ENCODE measurements at regions not wholly inside any gene's neighbourhood (a gene's known extent, or its start where the extent isn't known, plus 50 kb on each side); places are given as distances from the start of the nearest gene placed in this dataset.

DNA sequence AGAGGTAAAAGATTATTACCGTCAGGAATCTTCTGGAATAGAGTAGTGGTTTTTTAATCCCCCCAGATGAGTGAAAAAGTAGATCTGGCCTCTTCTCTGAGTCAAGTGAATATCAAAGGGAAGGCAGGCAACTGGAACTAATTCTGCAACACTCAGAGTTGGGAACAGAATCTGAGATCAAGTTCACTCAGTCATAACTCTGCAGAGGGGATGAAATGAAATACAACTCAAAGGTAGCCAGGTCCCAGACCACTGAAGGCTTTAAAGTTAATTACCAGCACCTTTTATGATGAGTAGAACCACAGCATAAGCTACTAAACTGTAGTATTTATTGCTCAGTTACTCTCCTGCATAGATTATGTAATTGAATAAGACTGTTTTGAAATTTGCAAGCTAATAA, 455.6 kb upstream of the AKR1E2 start:
- DNase-seq, result no peak

DNA sequence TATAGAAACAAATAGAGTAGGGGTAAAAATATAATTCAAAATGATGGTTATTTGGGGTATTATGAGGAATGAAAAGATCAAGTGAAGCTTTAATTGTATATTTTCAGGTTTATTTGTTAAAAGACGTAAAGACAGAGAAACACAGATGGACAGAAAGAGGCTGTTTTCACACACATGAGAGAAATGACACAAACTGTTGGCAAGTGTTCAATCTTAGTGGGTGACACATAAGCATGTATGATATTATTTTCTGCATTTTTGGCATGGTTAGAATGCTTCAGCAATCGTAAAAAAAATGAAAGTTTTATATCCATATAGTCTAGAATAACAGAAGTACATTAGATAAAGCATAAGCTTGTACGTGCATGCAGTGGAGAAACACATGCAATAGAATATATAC, 464.4 kb upstream of the AKR1E2 start:
- DNase-seq, result no peak

DNA sequence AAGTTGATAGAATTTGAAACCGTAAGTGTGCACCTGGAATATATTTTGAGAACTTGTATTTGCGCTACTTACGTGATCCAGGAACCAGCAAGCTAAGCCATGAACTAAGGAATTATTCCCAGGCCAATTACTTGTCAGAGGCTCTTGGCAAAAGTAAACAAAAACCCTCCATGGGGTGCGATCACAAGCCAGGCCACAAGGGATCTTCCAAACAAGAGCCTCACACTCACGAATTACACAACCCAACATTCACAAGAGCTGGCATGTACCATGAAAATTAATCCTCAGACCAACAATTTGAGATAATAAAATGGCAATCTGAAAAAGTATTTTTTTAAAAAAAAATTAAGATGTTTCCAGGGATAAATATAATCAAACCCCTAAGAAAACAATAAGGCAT, 467.0 kb upstream of the AKR1E2 start:
- no peak for DNase-seq

DNA sequence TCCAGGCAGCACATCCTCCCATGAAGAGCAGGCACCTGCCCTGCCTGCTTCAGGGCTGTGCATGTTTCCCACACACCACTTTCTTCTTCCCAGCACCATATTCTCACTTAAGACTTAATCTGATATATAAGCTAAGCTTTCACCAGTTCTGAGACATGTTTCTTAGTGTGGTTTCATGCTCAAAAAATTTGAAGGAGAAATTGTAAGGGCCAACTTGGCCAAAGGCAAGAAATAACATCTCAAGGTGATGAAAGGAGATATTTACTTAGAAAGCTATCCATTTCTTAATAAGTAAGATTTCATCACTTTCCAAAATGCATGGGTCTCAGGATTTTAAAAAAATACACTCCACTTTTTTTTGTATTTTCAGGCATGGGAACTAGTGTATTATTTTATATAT, 468.1 kb upstream of the AKR1E2 start:
- no peak for DNase-seq

DNA sequence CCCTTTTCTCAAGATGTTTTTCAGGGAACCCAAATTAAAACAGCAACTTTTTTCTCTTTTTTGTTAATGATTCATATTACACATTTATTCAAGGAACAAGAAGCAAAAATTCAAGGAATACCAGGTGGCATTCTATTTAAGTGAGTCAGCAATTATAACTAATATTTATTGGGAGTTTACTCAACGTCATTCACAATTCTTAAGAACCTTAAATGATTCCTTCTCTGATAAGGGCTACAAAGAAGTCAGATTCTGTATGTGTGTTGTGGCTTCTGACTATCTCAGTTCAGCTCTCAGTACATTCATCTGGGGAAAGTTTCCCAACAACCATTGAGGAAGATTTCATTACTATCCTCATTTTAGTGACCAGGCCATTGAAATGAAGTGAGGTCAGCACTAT, 470.7 kb upstream of the AKR1E2 start:
- DNase-seq, result no peak

DNA sequence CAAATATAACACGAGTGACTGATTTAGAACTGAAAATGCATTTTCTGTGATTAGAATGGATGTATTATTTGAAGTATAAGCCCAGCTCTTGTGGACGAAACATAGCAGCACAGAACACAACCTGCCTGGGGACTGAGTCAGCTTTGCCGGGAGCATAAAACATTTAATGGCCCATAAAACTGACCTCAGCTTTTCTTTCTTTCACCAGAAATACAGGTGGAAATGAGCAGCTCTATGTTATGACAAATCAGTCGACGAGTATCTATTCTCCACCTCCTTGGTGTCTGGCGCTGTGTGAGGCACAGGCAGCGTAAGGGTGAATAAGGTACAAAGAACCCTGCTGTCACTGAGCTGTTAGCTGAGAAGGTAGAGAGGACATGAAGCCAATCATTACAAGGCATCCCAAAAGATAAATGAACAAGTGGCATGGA, 471.6 kb upstream of the AKR1E2 start:
- DNase-seq, result no peak

DNA sequence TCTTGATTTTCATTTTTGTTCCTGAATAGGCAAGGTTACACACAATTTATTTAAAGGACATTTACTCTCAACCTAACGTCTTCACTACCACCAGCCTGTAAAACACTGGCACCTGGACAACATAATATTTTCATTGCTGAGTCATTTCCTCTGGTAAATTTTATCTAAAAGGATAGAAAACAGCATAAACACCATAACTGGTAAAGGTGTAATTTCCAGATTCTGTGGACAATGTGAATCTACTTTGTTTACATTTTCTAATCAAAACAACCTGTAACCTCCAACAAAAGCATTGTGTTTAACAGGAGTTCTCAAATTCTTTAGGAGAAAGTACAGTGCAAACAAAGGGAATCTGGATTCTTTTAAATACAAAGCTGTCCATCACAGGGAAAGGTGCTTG, 472.0 kb upstream of the AKR1E2 start:
- no peak for DNase-seq

DNA sequence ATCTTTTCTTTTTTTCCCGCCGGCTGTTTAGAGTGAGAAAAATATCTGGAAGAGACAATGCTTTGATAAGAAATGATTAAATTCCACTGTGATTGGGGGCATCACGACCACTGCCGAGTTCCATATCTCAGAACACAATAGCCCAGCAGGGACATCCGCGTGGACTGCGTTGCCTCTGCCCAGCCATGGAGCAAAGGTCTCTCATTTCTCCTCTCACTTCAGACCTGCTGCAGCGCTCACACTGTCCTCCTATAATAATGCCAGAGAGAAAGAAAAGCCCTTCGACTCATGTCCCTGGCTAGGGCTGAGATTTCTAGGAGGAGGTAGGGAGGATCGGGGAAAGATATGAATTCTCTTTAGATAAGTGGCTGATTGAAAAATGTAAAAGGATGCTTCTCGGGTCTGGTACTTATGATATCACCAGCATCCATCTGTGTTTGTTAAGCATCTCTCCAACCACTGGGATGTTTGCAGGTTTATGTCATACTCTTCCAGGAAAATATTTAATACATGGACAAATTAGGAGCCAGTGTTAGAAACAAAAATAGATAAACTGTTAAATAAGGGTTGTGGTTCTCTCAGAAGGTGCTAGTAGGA, 472.9 kb upstream of the AKR1E2 start:
- no peak for DNase-seq

DNA sequence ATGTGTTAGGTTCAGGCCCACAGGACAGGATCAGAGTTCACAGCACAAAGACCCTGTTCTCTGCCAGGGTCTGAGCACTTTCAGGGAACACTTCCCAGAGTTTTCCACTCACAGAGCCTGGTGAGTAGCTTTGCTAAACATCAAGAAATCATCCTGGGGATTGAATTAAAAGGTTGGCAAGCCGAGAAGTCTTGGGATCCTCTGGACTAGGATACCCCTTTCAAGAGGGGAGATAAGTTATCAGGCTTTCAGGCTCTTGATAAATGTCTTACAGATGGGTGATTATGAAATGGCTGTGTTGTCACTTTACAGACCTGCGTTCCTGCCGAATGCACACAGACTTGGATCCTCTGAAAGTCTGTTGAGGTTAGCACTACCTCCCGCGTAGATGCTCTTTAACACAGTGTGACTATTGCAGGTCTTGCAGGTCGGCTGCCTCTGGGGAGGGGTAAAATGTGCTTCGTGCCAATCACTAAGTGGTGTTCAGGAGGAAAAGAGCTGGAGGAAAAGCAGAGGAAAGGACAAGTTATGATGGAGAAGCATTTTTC, 473.5 kb upstream of the AKR1E2 start:
- no peak for DNase-seq

DNA sequence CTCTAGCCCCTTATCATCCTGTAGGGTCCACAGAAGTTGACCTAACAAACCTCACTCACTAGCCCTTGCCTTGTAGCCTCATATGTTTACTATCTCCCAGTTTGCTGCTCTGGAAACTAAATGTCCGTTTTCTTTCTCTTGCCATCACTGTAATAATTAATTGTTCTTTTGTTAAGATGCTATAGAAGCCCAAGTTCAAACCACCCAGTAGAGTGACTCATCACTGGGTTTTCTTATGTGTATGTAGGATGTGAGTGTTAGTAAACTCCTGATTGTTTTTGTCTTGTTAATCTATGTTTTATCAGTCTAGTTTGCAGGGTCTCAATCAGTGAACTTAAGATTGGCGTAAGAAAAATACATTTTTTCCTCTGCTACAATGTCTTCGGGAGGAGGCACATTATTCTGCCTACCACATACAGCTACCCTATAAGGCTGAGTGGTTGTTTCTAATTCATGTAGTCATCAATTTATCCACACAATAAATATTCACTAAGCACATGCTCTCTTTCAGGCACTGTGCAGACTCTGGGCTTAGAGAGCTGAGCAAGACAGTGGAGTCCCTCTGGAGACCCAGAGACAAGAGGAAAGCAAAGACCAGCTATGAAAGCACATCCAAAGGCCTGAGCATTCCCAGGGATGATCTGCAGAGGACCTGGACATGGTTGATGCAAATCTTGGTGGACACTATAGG, 474.1 kb upstream of the AKR1E2 start:
- no peak for DNase-seq

DNA sequence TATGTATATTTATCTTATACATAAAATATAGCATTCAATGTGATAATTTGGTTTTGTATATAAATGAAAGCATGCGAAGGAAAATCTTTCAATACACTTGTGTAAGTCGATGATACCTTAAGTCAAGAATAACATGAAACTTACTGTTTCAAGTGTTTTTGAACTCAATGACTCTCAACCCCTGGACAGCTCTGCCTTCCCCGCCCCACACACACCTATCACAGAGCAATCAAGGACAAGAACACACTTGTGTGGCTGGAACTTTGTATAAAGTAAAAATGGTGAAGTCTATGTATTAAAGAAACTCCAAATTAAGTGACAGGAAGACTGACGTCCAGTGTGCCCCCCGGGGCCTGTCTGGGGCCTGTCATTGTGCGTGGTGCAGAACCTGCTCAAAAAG, 478.6 kb upstream of the AKR1E2 start:
- no peak for DNase-seq

DNA sequence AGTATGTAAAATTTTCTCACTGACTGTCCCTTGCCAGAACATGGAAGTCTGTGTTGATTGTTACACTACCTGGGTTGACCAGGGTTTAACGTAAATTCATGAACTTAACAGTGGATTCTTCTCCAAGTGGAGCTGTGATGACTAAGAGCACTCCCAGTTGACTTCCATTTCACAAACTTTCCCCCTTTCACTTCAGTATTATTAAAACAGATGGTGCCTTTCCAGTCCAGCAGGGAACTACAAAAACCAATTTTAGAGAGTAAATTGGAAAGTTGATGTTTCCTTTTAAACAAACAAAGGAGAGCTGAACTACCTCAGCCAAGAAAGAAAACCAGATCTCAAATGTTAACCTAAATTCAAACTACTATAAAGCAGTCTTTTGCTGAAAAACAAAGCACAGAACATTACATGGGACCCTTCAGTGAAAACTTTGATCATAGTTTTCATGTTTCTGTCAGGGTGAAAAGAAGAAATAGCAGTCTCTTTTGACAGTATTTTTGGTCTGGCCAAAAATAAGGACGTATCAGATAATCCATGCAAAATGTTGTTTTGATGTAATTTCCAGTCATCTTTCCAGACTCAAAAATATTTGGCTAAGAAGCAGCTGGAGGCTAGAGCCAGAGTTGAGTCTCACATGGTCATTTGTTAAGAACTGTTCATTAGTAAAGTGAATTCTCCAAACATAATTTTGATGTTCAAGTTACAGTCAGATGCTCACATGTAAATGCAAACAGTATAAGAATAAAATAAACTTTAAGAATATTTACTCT, 479.9 kb upstream of the AKR1E2 start:
- no peak for DNase-seq

DNA sequence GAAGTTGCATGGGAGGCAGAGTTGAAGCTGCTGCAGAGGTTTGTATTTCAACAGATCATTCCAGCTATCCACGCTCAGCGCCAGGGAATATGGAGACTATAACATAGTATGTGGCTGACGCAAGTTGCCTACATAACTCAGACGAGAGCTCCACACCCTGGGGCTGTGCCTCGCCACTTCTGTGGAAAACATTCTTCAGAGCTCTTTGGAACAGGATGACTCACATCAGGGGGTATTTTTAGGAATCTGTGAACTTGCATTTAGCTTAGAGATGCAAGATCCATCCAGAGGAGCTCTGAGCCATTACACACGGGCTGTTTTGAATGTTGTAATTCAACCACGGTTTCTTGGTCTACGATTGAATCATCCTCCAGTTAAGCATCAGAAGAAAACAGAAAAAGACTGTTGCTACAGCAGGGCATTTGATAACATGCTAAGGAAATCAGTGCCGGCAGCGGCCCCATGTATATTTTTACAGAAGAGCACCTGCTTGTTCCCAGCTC, 481.5 kb upstream of the AKR1E2 start:
- no peak for DNase-seq

DNA sequence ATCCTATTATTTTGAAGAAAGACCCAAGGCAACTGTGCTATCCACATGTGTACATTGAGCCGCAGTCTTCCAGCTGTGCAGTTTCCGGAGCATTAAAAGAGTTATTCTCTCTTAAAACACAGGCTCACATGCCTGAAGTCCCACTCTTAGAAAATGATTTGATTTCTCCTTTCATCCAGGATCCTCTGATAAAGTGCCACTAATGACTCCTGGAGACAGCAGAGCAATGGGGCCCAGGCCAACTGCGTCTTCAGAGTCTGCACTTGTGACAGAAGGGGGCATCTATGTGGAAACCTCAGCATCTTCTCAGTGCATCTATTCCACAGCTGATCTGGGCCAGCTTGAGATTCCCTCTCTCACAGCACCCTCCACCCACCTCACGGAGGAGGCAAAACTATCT, 482.1 kb upstream of the AKR1E2 start:
- no peak for DNase-seq

DNA sequence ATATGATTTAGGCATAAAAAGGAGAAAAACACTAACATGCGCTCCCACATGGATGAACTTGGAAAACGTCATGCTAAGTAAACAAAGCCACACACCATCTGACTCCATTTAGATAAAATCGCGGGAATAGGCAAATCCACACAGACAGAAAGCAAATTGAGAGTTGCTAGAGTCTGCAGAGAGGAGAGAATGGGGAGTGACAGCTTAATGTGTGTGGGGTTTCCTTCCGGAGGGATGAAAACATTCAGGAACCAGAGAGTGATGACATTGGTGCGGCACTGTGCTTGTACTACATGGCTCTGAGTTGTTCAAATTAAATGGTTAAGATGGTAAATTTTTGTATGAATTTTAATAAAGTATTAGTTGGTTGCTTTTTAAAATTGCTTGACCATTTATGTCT, 482.9 kb upstream of the AKR1E2 start:
- DNase-seq, result no peak

DNA sequence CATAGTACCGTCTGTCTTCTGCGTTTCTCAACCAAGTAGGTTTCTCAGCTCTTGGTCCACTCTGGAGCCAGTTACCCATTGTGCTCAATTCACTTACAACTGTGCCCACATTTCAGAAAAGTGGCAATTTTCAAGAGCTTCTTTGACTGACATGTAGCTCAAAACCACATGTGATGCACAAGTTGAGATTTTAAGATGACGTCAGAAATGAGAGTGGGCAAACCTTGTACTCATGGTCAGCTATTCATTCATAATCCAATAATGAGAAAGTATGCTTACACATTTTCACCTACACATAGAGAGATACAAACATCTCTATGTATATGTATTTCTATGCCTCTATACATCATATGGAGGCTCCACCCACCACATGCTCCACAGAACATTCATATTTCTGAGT, 487.2 kb upstream of the AKR1E2 start:
- no peak for DNase-seq

DNA sequence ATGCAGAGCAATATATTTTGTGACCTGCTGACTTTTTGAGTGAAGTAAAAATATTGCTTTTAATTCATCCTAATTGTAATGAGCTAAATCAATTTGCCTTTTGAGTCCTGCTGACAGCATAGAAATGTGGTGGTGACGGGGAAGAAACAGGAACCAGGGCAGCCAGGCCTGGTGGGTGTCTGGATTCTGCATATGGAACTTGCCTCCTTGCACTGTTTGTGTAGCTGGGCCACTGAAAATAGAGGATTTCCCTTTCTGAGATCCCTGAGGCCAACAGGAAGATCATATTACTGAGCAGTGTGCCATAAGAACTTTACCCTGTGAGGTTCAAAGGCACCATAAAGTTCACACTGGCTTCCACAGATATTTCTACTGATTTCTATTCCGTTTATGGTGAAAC, 488.4 kb upstream of the AKR1E2 start:
- DNase-seq, result no peak

DNA sequence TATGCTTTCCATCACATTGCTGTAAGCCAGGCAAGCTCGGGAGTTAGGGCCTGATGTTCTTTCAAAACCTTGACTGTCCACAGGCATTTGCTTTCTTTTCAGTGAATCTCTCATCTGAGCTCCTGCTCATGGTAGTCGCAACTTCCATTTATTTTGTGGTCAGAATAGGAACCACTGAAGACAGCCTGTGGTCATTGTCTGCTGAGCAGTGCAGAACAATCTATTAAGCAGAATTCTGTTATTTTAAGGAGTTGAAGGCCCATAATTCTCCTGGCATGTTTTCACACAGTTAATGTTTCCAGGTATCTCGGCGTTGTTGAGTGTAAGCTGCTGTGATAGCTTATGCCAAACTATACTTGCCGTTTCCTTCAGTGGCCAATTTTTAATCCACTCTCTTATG, 491.1 kb upstream of the AKR1E2 start:
- DNase-seq, result no peak

DNA sequence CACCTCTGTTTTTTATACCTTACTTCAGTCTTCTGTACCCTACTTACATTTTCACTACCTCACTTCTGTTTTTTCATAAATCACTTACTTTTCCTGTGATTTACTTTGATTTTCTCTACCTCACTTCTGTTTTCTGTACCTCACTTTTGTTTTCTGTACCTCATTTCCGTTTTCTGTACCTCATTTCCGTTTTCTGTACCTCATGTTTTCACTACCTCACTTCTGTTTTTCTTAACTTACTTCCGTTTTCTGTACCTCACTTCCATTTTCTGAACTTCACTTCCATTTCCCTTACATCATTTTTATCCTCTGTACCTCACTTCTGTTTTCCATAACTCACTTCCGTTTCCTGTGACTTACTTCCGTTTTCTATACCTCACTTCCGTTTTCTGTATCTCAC, 492.0 kb upstream of the AKR1E2 start:
- no peak for DNase-seq

DNA sequence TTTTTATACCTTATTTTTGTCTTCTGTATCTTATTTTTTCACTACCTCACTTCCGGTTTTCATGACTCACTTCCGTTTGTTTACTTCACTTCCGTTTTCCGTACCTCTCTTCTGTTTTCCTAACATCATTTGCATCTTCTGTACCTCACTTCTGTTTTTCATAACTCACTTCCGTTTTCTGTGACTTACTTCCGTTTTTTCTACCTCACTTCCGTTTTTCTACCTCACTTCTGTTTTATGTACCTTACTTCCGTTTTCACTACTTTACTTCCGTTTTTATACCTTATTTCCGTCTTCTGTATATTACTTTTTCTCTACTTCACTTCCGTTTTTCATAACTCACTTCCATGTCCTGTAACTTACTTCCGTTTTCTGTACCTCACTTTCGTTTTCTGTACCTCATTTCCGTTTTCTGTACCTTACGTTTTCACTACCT, 492.5 kb upstream of the AKR1E2 start:
- DNase-seq, result no peak

DNA sequence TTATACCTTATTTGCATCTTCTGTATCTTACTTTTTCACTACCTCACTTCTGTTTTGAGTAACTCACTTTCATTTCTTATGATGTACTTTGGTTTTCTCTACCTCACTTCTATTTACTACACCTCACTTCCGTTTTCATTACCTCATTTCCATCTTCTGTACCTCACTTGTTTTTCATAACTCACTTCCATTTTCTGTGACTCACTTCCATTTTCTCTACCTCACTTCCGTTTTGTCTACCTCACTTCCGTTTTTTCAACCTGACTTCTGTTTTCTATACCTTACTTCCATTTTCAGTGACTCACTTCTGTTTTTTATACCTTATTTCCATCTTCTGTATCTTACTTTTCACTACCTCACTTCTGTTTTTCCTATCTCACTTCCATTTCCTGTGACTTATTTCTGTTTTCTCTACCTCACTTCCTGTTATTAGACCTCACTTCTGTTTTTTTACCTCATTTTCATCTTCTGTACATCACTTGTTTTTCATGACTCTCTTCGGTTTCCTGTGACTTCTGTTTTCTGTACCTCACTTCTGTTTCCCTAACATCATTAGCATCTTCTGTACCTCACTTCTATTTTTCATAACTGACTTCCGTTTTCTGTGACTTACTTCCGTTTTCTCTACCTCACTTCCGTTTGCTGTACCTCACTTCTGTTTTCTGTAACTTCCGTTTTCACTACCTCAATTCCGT, 493.1 kb upstream of the AKR1E2 start:
- DNase-seq, result no peak

DNA sequence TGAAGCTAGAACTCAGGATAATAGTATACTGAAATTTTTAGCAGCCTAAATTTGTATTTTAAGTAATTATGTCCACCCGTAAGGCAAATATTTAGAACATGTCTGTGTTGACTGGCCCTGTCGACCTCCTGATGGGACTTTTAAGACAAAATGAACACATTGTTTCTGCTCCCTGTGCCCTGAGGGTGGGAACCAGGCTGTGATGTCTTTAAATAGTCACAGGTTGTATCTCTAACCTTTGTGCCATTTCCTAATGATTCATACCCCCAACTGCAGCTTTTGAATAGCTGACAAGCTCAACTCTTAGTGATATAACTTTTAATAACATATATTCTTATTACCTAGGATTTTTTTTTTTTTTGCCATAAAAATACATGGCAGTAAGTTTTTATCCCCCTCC, 494.9 kb upstream of the AKR1E2 start:
- DNase-seq, result no peak

DNA sequence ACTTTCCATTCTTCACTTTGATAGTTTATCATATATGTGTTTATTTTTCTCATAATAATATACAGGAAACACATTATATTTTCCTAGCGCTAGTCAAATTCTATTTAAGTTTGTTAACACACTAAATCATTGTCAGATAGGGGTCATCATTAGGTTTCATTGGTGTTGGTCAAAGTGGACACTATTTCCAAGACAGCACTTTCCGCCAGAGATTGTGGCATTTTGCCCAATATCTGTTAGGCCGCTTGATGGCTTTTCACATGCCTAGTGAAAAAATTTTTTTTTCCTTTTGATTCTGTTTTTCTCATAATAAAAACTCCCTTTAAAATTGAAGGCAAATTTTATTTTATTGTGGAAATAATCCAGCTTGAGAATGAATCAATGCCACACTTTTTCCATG, 495.4 kb upstream of the AKR1E2 start:
- DNase-seq, result no peak

Measured in NCI-H2171 (cell line).